ENCODE measurements at regions not wholly inside any gene's neighbourhood (a gene's known extent, or its start where the extent isn't known, plus 50 kb on each side); places are given as distances from the start of the nearest gene placed in this dataset.

GRCh38 chr9:29394855-29395254 is 1821.6 kb upstream of the C9orf72 start:
- no peak for TF ChIP-seq CTCF (IDR thresholded peaks at IDR 0.05)
- no peak for TF ChIP-seq POLR2A (IDR thresholded peaks at IDR 0.05)

Measured in testis (tissue), 2 donors.